H1 (cell line): ENCODE measurements at regions not wholly inside any gene's neighbourhood (a gene's known extent, or its start where the extent isn't known, plus 50 kb on each side); places are given as distances from the start of the nearest gene placed in this dataset.

Source experiments
- ATF2 ChIP-seq: IDR thresholded peaks from 2 replicates; pipeline ENCODE4 v1.6.1; 2012; ENCODE audit warnings: low read length, inconsistent platforms
- ATF3 ChIP-seq: IDR thresholded peaks from 2 replicates; pipeline ENCODE4 v1.6.1; 2011; ENCODE audit warnings: low read depth, mild to moderate bottlenecking, low read length; ENCODE audit not compliant: insufficient read depth
- CHD1 ChIP-seq: IDR thresholded peaks from 2 replicates; pipeline ENCODE4 v1.6.1; 2012; ENCODE audit warnings: low read depth, low read length, improper control_type of control experiment
- CHD2 ChIP-seq: IDR thresholded peaks from 2 replicates; pipeline ENCODE4 v1.6.1; 2012; ENCODE audit warnings: low read length, improper control_type of control experiment
- SP4 ChIP-seq: IDR thresholded peaks from 2 replicates; pipeline ENCODE4 v1.6.1; 2012; ENCODE audit warnings: low read length, inconsistent platforms
- TAF1 ChIP-seq: IDR thresholded peaks from 2 replicates; pipeline ENCODE4 v1.6.1; 2011; ENCODE audit warnings: mild to moderate bottlenecking, low read depth, low read length
- TBP ChIP-seq: IDR thresholded peaks from 2 replicates; pipeline ENCODE4 v1.6.1; 2011; ENCODE audit warnings: low read depth, low read length, improper control_type of control experiment
- ZNF274 ChIP-seq: IDR thresholded peaks from 2 replicates; pipeline ENCODE4 v1.7.0; 2012; ENCODE audit warnings: low read length, borderline replicate concordance; ENCODE audit errors: extremely low read depth

- TF ChIP-seq ATF2 (no peak), SP4 (no peak), TBP (no peak), CHD2 (no peak), TAF1 (no peak), ATF3 (no peak), ZNF274 (no peak), CHD1 (no peak)
Observed at GRCh38 chr2:188903740-188904139, 70.4 kb upstream of the COL3A1 start (continued).
